Left lobe of liver (tissue), 2 donors: ENCODE measurements at regions not wholly inside any gene's neighbourhood (a gene's known extent, or its start where the extent isn't known, plus 50 kb on each side); places are given as distances from the start of the nearest gene placed in this dataset.

Experiments
- ATAC-seq: fragments of 200-7000 bp; cut with Tn5 transposase; one replicate; pipeline ENCODE4 v1.9.1; 2020; ENCODE audit warnings: mild to moderate bottlenecking, moderate library complexity
- DNase-seq: peaks from one replicate; pipeline ENCODE4 v3.0.0-alpha.2; 2020; ENCODE audit warnings: low spot score
- donor health status: DM: no; HTN: no; CAD: no; lungs with moderate emphysema.
- donor health status: DM: no; HTN: yes; CAD: no.

GRCh38 chr10:111873041-111873440, 310.5 kb downstream of the GPAM start:
- DNase-seq = no peak
- no peak for ATAC-seq

GRCh38 chr10:111873621-111874135, 309.9 kb downstream of the GPAM start:
- DNase-seq (no peak), ATAC-seq (no peak)

- DNase-seq (no peak), ATAC-seq (no peak)
These were observed 309.0 kb downstream of the GPAM start for GRCh38 chr10:111874576-111874975.

- ATAC-seq (no peak), DNase-seq (no peak)
These were observed 307.8 kb downstream of the GPAM start for GRCh38 chr10:111875725-111876124.

GRCh38 chr10:111877258-111877657, 306.3 kb downstream of the GPAM start:
- ATAC-seq = no peak
- DNase-seq = no peak

GRCh38 chr10:111879969-111880368, 303.6 kb downstream of the GPAM start:
- DNase-seq (no peak), ATAC-seq (no peak)

- DNase-seq (no peak), ATAC-seq (no peak)
These were observed 298.5 kb downstream of the GPAM start for GRCh38 chr10:111885046-111885445.

- DNase-seq (no peak), ATAC-seq (no peak)
These were observed 297.6 kb downstream of the GPAM start for GRCh38 chr10:111885919-111886318.

- DNase-seq = no peak
- no peak for ATAC-seq
These were observed 296.3 kb downstream of the GPAM start for GRCh38 chr10:111887266-111887665.

GRCh38 chr10:111890046-111890445, 293.5 kb downstream of the GPAM start:
- DNase-seq = no peak

GRCh38 chr10:111916011-111916410, 267.6 kb downstream of the GPAM start:
- ATAC-seq (no peak), DNase-seq (no peak)

More at GRCh38 chr10:111890046-111890445, 293.5 kb downstream of the GPAM start:
- no peak for ATAC-seq

GRCh38 chr10:111921821-111922220, 261.7 kb downstream of the GPAM start:
- no peak for ATAC-seq

GRCh38 chr10:111923032-111923431, 260.5 kb downstream of the GPAM start:
- DNase-seq (no peak), ATAC-seq (no peak)

More at GRCh38 chr10:111921821-111922220, 261.7 kb downstream of the GPAM start:
- DNase-seq = no peak

GRCh38 chr10:111926286-111926685, 257.3 kb downstream of the GPAM start:
- DNase-seq (no peak), ATAC-seq (no peak)

- DNase-seq (no peak), ATAC-seq (no peak)
These were observed 249.6 kb downstream of the GPAM start for GRCh38 chr10:111933937-111934336.

- DNase-seq (no peak), ATAC-seq (no peak)
These were observed 248.6 kb downstream of the GPAM start for GRCh38 chr10:111934931-111935330.

- DNase-seq (no peak), ATAC-seq (no peak)
These were observed 247.4 kb downstream of the GPAM start for GRCh38 chr10:111936143-111936542.

GRCh38 chr10:111944331-111944730, 239.2 kb downstream of the GPAM start:
- ATAC-seq (no peak), DNase-seq (no peak)

GRCh38 chr10:111953949-111954348, 229.6 kb downstream of the GPAM start:
- no peak for ATAC-seq
- DNase-seq = no peak

- ATAC-seq (no peak), DNase-seq (no peak)
These were observed 229.2 kb downstream of the GPAM start for GRCh38 chr10:111954386-111954785.

GRCh38 chr10:111956841-111957240, 226.7 kb downstream of the GPAM start:
- ATAC-seq (no peak), DNase-seq (no peak)

GRCh38 chr10:111962951-111963350, 220.6 kb downstream of the GPAM start:
- no peak for DNase-seq
- no peak for ATAC-seq

GRCh38 chr10:111967116-111967515, 216.4 kb downstream of the GPAM start:
- no peak for ATAC-seq
- no peak for DNase-seq

GRCh38 chr10:111967547-111967946, 216.0 kb downstream of the GPAM start:
- no peak for DNase-seq
- ATAC-seq = no peak
